ENCODE measurements at regions not wholly inside any gene's neighbourhood (a gene's known extent, or its start where the extent isn't known, plus 50 kb on each side); places are given as distances from the start of the nearest gene placed in this dataset.

DNA sequence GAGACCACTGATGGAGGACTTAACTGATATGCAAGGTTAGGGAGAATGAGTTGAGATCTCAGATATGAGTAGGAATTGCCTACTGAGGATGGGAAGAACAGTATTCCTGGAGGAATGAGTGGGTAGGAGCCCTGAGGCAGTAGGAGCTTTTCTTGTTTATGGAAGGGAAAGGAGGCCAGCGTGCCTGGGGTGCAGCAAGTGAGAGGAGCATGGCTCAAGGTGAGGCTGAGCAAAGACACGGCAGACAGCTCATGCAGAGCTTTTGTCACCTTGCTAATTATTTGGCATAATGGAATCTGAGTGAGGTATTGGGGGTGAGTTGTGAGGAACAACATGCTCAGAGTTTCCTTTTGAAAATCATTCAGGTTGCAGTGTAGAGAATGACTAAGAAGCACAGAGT, 65.3 kb upstream of the IBSP start:
- TF ChIP-seq RAD21 (IDR thresholded peaks at IDR 0.05; ENCODE audit: low read depth) (no peak), MAX (IDR thresholded peaks at IDR 0.05) (no peak), YY1 (IDR thresholded peaks at IDR 0.05; ENCODE audit: low read depth) (no peak), CEBPB (IDR thresholded peaks at IDR 0.05) (no peak), REST (IDR thresholded peaks at IDR 0.05; ENCODE audit: low read depth) (no peak), NFIC (IDR thresholded peaks at IDR 0.05) (no peak), TCF12 (IDR thresholded peaks at IDR 0.05; ENCODE audit: low read depth) (no peak), EGR1 (IDR thresholded peaks at IDR 0.05) (no peak), EP300 (IDR thresholded peaks at IDR 0.05; ENCODE audit: borderline replicate concordance) (no peak), TEAD4 (IDR thresholded peaks at IDR 0.05) (no peak), FOXM1 (IDR thresholded peaks at IDR 0.05; ENCODE audit: borderline replicate concordance, low read depth) (no peak), TAF1 (IDR thresholded peaks at IDR 0.05; ENCODE audit: low read depth) (no peak), CREB1 (IDR thresholded peaks at IDR 0.05; ENCODE audit: low read depth) (no peak)
- TF ChIP-seq, protein P1, sequence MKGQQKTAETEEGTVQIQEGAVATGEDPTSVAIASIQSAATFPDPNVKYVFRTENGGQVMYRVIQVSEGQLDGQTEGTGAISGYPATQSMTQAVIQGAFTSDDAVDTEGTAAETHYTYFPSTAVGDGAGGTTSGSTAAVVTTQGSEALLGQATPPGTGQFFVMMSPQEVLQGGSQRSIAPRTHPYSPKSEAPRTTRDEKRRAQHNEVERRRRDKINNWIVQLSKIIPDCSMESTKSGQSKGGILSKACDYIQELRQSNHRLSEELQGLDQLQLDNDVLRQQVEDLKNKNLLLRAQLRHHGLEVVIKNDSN (IDR thresholded peaks at IDR 0.05), result no peak

All from Ishikawa (cell line).